ENCODE measurements at regions not wholly inside any gene's neighbourhood (a gene's known extent, or its start where the extent isn't known, plus 50 kb on each side); places are given as distances from the start of the nearest gene placed in this dataset.
"Not testable (repeated sequence)": the region's sequence is repeated elsewhere in the genome, so short reads cannot be mapped to it uniquely, and the experiment has no call there.

DNA sequence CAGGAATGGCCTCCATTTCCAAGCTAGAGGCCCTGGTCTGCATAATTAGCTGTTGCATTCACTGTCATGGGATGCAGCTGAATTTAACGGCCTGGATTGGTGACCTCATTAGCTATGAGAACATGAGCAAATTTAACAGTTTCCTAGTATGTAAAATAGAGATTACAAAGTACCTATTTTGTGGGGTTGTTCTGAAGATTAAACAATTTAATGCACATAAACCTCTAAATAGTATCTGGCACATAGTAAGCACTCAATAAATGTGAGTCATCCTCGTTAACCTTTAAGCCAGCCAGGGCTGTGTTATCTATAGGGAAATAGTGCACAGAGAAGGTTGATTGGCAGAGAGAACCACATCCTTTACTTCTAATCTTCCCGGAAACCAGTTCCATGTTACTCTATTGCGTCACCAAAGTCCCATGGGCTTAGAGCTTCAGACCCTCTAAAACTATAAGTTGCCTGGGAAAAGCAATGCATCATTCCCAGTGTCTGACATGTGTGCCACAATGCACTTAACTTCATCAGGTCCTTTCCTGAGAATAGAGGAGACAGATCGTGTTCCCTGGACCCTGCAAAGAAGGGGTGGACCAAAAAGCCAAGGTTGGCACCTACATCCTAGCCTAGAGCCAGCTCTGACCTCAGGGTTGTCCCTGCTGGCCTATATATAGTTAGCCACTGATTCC lies 196.5 kb downstream of the LNPK start:
- Histone ChIP-seq H3K4me1 (ENCODE audit: insufficient read depth, low read length) (no peaks in the 10 kb centered on the region), H3K4me2 (ENCODE audit: low read length) (no peak overlapping the region), H3K4me3 (ENCODE audit: insufficient read depth, low read depth, low read length) (no peak overlapping the region), H3K9ac (ENCODE audit: low read length) (no peak overlapping the region), H4K20me1 (ENCODE audit: insufficient read depth, low read length) (no peaks in the 10 kb centered on the region), H3K27me3 (ENCODE audit: insufficient read depth, low read length) (no peaks in the 10 kb centered on the region), H3K36me3 (ENCODE audit: insufficient read depth, low read length) (no peaks in the 10 kb centered on the region), H3K79me2 (ENCODE audit: insufficient read depth, low read length) (no peaks in the 10 kb centered on the region), H3K9me3 (ENCODE audit: insufficient read depth, low read depth, low read length) (no peaks in the 10 kb centered on the region), H3K27ac (ENCODE audit: low read depth, low read length) (no peak overlapping the region), H2AFZ (ENCODE audit: low read depth, low read length) (no peak overlapping the region)
- TF ChIP-seq EZH2 (IDR thresholded peaks at IDR 0.05; ENCODE audit: insufficient read depth, low read length): no peak
- TF ChIP-seq, protein P1, sequence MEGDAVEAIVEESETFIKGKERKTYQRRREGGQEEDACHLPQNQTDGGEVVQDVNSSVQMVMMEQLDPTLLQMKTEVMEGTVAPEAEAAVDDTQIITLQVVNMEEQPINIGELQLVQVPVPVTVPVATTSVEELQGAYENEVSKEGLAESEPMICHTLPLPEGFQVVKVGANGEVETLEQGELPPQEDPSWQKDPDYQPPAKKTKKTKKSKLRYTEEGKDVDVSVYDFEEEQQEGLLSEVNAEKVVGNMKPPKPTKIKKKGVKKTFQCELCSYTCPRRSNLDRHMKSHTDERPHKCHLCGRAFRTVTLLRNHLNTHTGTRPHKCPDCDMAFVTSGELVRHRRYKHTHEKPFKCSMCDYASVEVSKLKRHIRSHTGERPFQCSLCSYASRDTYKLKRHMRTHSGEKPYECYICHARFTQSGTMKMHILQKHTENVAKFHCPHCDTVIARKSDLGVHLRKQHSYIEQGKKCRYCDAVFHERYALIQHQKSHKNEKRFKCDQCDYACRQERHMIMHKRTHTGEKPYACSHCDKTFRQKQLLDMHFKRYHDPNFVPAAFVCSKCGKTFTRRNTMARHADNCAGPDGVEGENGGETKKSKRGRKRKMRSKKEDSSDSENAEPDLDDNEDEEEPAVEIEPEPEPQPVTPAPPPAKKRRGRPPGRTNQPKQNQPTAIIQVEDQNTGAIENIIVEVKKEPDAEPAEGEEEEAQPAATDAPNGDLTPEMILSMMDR (IDR thresholded peaks at IDR 0.05; ENCODE audit: insufficient read depth, low read depth, low read length): no peak
- FAIRE-seq: no peak
- Mint-ChIP-seq H3K4me1 (ENCODE audit: low read depth, unreplicated experiment) (peaks cover 4% of the 10 kb centered on the region), H3K9me3 (ENCODE audit: unreplicated experiment) (peaks cover 3% of the 10 kb centered on the region), H3K36me3 (ENCODE audit: low read depth, unreplicated experiment) (no peaks in the 10 kb centered on the region), H3K4me3 (ENCODE audit: unreplicated experiment) (no peak overlapping the region), H3K27ac (ENCODE audit: unreplicated experiment) (no peak overlapping the region), H3K27me3 (ENCODE audit: low read depth, unreplicated experiment) (peaks cover 6% of the 10 kb centered on the region)
- no peak for DNase-seq (ENCODE audit: low read depth)

DNA sequence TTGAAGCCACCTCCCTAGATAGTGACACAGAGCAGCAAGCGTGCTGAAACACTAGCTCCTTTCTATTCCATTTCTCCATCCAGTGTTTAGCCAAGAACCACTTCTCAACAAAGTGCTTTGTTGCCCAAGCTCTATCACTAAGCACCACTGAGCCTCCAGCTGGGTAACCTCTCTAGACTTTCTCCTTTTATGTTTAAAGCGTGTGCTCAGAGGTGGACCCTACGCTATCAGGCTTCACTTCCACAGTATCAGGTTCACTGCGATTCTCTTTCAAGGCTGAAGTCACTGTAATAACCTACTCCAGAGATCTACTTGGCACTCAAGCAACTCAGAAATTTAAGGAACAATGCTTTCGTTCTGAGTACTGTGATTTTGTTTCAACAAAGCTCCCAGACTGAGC lies 197.9 kb downstream of the LNPK start:
- Mint-ChIP-seq H3K9me3 (ENCODE audit: unreplicated experiment) (peaks cover 3% of the 10 kb centered on the region), H3K4me3 (ENCODE audit: unreplicated experiment) (no peak overlapping the region), H3K27ac (ENCODE audit: unreplicated experiment) (no peak overlapping the region), H3K27me3 (ENCODE audit: low read depth, unreplicated experiment) (peaks cover 6% of the 10 kb centered on the region), H3K36me3 (ENCODE audit: low read depth, unreplicated experiment) (no peaks in the 10 kb centered on the region), H3K4me1 (ENCODE audit: low read depth, unreplicated experiment) (peaks cover 4% of the 10 kb centered on the region)
- Histone ChIP-seq H3K4me1 (ENCODE audit: insufficient read depth, low read length) (no peaks in the 10 kb centered on the region), H3K27ac (ENCODE audit: low read depth, low read length) (no peak overlapping the region), H3K9me3 (ENCODE audit: insufficient read depth, low read depth, low read length) (no peaks in the 10 kb centered on the region), H3K27me3 (ENCODE audit: insufficient read depth, low read length) (no peaks in the 10 kb centered on the region), H2AFZ (ENCODE audit: low read depth, low read length) (no peak overlapping the region), H4K20me1 (ENCODE audit: insufficient read depth, low read length) (no peaks in the 10 kb centered on the region), H3K4me2 (ENCODE audit: low read length) (no peak overlapping the region), H3K4me3 (ENCODE audit: insufficient read depth, low read depth, low read length) (no peak overlapping the region), H3K9ac (ENCODE audit: low read length) (no peak overlapping the region), H3K36me3 (ENCODE audit: insufficient read depth, low read length) (no peaks in the 10 kb centered on the region), H3K79me2 (ENCODE audit: insufficient read depth, low read length) (no peaks in the 10 kb centered on the region)
- TF ChIP-seq, protein P1 (IDR thresholded peaks at IDR 0.05; ENCODE audit: insufficient read depth, low read depth, low read length): no peak
- TF ChIP-seq EZH2 (IDR thresholded peaks at IDR 0.05; ENCODE audit: insufficient read depth, low read length): no peak
- no peak for FAIRE-seq
- no peak for DNase-seq (ENCODE audit: low read depth)

DNA sequence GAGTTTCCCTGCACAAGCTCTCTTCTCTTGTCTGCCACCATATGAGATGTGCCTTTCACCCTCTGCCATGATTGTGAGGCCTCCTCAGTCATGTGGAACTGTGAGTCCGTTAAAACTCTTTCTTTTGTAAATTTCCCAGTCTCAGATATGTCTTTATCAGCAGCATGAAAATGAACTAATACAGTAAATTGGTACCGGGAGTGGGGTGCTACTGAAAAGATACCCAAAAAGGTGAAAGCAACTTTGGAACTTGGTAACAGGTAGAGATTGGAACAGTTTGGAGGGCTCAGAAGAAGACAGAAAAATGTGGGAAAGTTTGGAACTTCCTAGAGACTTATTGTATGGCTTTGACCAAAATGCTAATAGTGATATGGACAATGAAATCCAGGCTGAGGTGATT lies 205.6 kb downstream of the LNPK start:
- H3K4me3 ChIP-seq (ENCODE audit: insufficient read depth, low read depth, low read length); FAIRE-seq; H3K4me3 Mint-ChIP-seq (ENCODE audit: unreplicated experiment); H3K27me3 Mint-ChIP-seq (ENCODE audit: low read depth, unreplicated experiment); H3K27ac Mint-ChIP-seq (ENCODE audit: unreplicated experiment); H3K79me2 ChIP-seq (ENCODE audit: insufficient read depth, low read length); H3K4me1 ChIP-seq (ENCODE audit: insufficient read depth, low read length); H3K4me1 Mint-ChIP-seq (ENCODE audit: low read depth, unreplicated experiment); H3K36me3 Mint-ChIP-seq (ENCODE audit: low read depth, unreplicated experiment); H4K20me1 ChIP-seq (ENCODE audit: insufficient read depth, low read length); H2AFZ ChIP-seq (ENCODE audit: low read depth, low read length); H3K9ac ChIP-seq (ENCODE audit: low read length); H3K9me3 ChIP-seq (ENCODE audit: insufficient read depth, low read depth, low read length); H3K27me3 ChIP-seq (ENCODE audit: insufficient read depth, low read length); H3K27ac ChIP-seq (ENCODE audit: low read depth, low read length); H3K36me3 ChIP-seq (ENCODE audit: insufficient read depth, low read length); DNase-seq (ENCODE audit: low read depth); H3K4me2 ChIP-seq (ENCODE audit: low read length): not testable (repeated sequence)
- H3K9me3 Mint-ChIP-seq (ENCODE audit: unreplicated experiment): peaks cover 24% of the 10 kb centered on the region
